AG09319 (cell line): ENCODE measurements at regions not wholly inside any gene's neighbourhood (a gene's known extent, or its start where the extent isn't known, plus 50 kb on each side); places are given as distances from the start of the nearest gene placed in this dataset.

Source experiments
- DNase-seq: peaks from one replicate; pipeline ENCODE4 v3.0.0-alpha.2; 2010; ENCODE audit warnings: low read depth; ENCODE audit errors: extremely low read depth
- TF ChIP-seq, protein P1 (sequence below): IDR thresholded peaks from 2 replicates; pipeline ENCODE4 v1.5.1; 2011; ENCODE audit warnings: low read depth, mild to moderate bottlenecking, inconsistent platforms, low read length, moderate library complexity

DNA sequence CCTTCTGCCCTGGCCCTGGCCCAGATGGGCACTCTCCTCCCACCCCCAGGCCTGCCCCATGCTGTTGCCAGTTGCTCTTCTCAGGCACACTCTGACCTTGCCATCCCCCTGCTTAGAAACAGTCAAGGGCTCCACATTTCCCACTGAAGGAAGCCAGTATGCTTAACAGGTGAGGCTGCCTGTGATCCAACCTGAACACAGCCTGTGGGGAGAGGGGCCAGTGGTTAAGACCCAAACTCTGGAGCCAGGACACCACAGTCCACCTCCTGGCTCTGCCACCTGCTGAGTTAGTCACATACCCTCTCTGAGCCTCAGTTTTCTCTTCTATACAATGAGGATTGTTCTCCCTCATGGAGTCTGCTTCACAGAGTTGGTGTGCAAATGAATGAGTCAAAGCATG, 526.9 kb downstream of the MATN1 start:
- DNase-seq: no peak
- TF ChIP-seq, protein P1, sequence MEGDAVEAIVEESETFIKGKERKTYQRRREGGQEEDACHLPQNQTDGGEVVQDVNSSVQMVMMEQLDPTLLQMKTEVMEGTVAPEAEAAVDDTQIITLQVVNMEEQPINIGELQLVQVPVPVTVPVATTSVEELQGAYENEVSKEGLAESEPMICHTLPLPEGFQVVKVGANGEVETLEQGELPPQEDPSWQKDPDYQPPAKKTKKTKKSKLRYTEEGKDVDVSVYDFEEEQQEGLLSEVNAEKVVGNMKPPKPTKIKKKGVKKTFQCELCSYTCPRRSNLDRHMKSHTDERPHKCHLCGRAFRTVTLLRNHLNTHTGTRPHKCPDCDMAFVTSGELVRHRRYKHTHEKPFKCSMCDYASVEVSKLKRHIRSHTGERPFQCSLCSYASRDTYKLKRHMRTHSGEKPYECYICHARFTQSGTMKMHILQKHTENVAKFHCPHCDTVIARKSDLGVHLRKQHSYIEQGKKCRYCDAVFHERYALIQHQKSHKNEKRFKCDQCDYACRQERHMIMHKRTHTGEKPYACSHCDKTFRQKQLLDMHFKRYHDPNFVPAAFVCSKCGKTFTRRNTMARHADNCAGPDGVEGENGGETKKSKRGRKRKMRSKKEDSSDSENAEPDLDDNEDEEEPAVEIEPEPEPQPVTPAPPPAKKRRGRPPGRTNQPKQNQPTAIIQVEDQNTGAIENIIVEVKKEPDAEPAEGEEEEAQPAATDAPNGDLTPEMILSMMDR: no peak

DNA sequence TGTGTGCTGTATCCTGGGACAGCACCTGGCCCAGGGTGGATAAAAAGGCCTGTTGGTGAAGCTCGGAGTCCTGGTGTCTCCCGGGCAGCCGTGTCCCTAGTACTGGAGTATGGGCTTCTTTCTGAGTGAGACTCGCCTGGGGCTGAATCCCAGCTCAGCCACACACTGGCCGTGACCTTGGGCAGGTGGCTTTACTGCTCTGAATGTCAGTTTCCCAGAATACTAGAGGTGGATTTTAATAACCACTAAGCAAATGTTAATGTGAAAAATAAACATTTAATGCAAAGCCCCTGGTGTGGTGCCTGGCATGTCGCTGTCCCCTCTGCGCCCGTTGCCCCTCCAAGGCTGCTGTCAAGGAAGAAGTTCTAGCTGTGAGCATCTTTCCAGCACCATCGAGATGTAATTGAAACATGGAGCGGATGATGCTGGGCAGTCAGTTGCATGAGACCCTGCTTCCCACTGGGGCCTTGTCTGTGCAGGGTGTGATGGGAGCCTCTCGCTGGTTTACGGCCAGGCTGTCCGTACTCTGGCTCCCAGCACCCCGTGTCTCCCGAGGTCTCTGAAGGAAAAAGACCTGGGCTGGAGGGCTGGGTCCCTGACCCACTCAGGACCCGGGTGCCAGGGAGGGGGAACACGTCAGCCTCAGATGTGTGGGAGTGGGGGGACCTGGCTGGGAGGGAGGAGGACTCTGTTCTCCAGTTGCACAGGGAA, 527.8 kb downstream of the MATN1 start:
- TF ChIP-seq, protein P1: no peak
- DNase-seq: no peak

DNA sequence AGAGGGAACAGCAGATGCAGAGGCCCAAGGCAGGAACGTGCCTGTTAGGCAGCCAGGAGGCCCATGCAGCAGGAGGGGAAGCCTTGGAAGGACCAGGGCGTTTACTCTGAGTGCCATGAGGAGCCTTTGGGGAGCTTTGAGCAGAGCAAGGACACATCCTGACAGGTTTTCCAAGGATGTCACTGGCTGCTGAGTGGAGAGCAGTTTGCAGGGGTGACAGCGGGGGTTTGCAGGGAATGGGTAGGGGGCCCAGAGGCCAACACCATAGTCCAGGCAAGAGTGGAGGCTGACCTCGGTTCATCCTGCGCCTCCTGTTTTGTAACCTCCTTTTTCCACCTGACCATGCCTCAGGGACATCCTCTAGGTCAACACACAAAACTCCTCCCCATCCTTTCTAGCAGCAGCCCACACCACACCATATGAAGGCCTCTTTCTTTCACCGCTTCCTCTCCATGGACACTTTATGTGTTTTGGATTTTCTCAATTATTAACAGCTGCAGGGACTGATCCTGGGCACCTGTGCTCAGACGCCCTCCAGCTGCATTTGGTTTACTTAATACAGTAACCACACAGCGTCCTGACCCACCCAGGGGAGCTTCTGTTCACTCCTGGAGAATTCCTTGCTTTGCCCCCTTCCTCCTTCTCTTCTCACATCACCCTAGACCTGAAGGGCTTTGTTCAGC, 528.5 kb downstream of the MATN1 start:
- TF ChIP-seq, protein P1: no peak

DNA sequence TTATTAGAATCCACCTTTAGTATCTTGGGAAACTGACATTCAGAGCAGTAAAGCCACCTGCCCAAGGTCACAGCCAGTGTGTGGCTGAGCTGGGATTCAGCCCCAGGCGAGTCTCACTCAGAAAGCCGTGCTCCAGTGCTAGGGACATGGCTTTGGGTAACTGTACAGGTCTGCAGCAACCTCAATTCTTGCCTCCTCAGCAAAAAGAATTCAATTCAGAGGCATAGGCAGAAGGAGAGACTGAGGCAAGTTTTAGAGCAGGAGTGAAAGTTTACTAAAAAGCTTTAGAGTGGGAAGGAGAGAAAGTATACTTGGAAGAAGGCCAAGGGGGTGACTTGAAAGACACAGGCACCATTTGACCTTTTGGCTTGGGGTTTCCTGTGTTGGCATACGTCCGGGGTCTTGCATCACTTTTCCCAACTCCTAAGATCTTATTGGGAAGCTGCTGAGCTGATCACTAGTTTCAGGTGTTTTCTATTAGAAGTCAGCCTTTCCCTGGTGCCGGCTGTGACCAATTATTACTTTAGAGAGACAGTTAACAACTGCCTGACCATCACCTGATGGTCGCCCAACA, 529.3 kb downstream of the MATN1 start:
- DNase-seq: no peak
- TF ChIP-seq, protein P1: no peak

More for the DNA sequence above, 528.5 kb downstream of the MATN1 start:
- no peak for DNase-seq

DNA sequence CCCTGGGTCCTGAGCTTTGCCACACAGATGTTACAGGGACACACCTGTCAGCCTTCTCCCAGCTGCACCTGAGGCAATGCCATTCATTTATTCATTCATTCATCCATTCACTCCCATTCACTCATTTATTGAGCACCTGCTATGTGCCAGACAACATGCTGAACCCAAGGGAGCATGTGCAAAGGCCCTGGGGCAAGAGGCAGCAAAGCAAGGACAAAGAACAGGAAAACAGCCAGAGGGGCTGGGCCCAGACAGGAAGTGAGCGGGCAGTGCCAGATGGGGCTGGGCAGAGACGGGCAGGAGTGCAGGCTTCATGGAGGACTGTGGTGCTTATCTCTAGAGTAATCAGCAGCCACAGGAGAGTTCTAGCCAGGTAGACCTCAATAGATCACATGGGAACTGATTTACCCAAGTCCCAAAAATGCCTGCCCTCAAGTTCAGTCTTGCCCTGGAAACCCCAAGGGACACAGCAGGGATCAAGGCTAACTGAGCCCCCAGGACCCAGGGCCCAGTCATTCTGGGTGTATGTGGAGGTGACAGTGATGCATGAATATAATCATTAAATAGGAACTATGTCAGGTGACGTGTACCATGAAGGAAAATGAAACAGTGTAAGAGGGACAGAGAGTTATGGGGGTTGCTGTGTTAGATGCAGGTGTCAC, 530.3 kb downstream of the MATN1 start:
- TF ChIP-seq, protein P1: no peak
- no peak for DNase-seq

DNA sequence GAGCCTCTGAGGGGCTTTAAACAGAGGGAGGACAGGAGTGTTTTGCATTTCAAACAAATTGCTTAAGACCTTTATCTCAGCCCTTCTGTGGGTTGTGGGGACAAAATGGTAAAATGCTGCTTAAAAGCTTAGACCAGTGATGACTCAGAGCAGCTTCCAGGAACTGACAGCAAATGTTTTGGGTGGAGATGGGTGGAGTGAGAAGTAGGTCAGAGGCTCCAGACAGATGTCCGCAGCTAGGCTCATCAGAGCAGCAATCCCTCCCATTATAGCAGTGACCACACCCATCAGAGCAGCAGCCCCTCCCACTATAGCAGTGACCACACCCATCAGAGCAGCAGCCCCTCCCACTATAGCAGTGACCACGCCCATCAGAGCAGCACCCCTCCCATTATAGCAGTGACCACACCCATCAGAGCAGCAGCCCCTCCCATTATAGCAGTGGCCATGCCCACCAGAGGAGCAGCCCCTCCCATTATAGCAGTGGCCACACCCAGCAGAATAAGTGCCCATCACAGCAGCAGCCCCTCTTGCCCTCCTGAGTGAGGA, 532.2 kb downstream of the MATN1 start:
- TF ChIP-seq, protein P1: no peak
- peak; percentile 44 for DNase-seq
